ENCODE measurements at regions not wholly inside any gene's neighbourhood (a gene's known extent, or its start where the extent isn't known, plus 50 kb on each side); places are given as distances from the start of the nearest gene placed in this dataset.

DNA sequence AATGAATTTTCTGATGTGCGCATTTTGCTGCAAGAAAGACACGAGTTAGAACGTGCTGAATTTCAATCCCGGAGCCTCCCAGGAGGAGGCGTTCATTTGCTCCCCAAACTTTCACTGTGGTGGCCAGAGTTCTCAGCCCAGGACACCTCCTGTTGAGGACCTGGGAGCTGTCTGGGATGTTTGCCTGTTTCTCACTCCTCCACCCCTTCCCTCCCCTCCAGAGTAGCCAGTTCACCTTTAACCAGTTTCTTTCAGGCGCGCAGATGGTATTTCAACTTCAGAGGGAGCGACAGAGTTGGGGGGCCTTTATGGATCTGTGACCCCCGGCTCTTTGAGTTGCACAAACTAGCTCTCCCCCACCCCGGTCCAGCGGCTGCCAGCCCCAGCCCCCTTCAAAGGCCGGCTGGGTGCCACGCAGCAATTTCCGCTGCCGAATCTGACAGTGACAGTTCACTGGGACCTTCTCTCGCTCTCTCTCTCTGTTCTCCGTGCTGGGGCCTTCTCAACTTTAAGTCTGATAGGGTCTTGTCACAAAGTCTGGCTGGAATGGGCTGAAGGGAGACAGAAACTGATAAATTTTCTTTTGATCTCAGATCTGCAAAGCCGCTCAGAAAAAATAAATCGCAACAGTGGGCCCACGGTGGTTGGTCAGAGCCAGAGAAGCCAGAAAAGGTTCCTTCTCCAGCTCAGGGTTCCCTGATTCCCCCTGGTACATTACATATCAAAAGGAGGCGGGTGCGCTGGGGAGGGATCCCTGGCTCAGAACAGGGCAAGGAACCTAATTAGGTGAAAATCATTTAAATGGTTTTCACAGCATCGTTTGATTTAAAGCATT, 100.0 kb upstream of the STX18 start:
- H3K4me3 ChIP-seq (ENCODE audit: low read depth, low read length) = no peak overlapping the region

DNA sequence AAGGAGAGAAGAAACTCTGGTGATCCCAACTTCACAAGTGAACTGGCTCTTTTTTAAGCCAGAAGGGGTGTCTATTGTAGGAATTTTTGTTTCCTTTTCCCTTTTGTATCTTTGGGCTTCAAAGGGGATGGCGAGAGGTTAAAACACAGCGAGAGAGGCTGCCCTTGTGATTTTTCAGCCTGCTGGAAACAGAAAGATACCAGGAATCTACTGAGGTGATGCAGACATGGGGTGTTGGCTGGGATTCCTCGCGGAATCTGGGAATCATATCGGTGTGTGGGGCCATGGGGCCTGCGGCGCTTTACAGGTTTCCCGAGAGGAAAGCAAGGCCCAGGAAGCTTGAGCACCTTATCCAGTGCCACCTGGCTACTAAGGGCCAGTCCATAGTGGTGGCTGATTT, 99.4 kb upstream of the STX18 start:
- H3K4me3 ChIP-seq (ENCODE audit: low read depth, low read length) = no peak overlapping the region

DNA sequence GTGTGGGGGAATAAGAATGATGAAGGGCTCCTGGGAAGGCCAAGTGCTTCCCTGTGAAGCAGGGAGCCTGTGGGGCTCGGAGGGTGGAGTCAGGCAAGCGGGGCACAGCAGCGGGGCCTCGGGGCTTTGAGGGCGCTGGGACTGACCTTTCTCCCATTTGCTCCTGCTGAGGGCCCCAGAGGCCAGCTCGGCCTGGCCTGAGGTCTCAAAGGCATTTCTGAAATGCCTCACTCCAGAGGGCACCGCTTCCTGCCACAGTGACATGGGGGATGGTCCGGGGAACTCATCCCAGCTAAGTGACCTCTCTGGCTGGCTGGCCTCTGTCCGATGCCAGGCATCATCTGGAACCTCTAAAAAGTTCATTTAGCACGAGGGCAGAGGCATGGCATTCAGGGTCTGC, 98.8 kb upstream of the STX18 start:
- no peak overlapping the region for H3K4me3 ChIP-seq (ENCODE audit: low read depth, low read length)

DNA sequence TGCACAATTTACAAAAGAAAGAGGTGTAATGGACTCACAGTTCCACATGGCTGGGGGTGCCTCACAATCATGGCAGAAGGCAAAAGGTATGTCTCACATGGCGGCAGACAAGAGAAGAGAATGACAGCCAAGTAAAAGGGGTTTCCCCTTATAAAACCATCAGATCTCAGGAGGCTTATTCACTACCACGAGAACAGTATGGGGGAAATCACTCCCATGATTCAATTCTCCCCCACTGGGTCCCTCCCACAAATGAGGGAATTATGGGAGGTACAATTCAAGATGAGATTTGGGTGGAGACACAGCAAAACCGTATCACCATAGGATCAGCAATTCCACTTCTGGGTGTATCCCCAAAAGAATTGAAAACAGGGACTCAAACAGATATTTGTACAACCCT, 97.5 kb upstream of the STX18 start:
- no peak overlapping the region for H3K4me3 ChIP-seq (ENCODE audit: low read depth, low read length)

DNA sequence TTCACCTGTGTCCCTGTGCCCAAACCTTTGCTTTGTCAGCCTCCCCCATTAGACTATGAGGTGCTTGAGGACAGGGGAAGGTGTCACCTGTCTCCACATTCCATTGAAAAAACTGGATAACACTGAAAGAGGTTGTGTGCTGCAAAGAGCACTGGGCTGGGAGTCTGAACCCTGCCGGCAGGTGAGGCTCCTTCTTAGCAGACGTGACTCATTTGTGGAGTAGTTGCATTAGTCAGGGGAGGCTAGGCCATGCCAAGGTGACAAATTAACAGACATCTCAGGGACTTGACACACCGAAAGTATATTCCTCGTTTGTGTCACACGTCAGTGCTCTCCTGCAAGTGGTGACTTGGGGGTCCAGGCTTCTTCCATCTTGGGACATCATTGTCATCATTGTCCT, 95.9 kb upstream of the STX18 start:
- H3K4me3 ChIP-seq (ENCODE audit: low read depth, low read length) = no peak overlapping the region

DNA sequence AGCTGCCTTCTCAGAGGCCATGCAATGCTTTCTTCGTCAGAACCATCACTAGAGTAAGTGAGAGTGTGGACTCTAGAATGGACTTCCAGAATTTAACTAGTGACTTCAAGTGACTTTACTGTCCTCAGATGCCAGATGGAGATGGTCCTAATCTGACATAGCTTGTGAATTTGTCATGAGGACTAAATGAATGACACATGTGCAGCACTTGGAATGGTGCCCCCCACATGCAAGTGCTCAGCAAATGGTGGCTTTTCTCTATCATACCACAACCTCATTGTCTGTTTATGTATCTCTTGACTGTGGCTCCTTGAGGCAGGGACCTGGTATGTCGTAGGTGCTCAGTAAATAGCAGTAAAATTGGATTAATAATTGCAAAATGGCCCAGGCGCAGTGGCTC, 91.6 kb upstream of the STX18 start:
- H3K4me3 ChIP-seq (ENCODE audit: low read depth, low read length) = no peak overlapping the region

DNA sequence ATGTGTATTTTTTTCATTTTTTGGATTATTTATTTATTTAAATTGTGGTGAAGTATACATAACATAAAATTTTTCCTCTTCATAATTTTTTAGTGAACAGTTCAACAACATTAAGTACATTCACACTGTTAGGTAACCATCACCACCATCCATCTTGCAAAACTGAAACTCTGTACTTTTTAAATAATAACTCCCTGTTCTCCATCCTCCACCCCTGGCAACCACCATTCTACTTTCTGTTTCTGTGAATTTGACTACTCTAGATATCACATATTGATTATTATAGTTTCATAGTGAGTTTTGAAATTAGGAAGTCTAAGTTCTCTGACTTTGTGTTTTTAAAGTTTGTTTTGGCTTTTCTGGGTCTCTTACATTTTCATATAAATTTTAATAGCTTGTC, 89.3 kb upstream of the STX18 start:
- no peak overlapping the region for H3K4me3 ChIP-seq (ENCODE audit: low read depth, low read length)

DNA sequence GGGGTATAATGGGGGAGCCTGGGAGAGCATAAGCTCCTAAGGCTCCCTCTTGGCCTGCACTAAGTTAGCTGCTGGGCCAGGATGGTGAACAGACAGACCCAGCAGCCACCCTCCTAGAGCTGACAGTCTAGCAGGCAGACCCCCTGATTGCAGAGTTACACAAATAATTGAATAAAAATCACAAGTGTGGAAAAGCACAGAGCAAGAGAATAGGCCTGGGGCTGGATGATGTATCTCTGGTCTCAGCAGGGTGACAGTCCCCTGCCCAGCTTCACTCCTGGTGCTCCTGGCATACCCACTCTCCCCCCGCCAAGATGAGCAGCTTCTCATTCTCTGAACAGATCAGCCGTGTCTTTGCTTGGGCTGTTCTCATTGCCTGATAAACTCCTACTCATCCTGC, 86.1 kb upstream of the STX18 start:
- H3K4me3 ChIP-seq (ENCODE audit: low read depth, low read length) = no peak overlapping the region

DNA sequence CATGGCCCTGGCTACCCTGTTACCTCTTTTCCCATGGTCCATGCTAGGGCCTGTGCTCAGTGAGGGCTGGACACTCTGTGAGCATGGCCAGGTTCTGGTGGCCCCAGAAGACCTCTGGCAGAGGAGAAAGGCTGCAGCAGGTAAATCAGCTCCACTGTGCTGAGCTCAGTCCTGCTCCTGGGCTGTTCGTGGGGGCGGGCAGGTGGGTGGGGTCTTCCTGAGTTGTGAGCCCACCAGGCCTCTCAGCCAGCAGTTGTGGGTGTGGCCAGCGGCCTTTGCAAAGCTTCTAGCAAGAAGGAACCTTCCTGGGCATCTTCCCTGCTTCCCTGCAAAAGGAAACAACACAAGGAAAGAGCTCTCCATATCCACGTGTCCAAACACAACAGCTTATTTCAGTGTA, 85.3 kb upstream of the STX18 start:
- no peak overlapping the region for H3K4me3 ChIP-seq (ENCODE audit: low read depth, low read length)

DNA sequence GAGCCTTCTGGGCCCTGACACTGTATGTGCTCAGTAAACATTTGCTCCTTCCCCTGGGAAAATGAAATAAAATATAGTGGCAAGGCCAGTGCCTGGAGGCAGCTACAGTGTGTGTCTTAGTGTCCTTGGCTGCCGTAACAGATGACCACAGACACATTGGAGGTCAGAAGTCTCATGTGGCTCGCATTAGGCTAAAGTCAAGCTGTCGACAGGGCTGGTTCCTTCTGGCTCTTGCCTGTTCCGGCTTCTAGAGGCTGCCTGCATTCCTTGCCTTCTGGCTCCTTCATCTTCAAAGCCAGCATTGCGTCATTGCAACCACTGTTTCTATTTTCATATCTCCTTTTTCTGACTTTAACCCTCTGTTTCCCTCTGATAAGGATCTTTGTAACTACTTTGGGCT, 83.6 kb upstream of the STX18 start:
- H3K4me3 ChIP-seq (ENCODE audit: low read depth, low read length) = no peak overlapping the region

DNA sequence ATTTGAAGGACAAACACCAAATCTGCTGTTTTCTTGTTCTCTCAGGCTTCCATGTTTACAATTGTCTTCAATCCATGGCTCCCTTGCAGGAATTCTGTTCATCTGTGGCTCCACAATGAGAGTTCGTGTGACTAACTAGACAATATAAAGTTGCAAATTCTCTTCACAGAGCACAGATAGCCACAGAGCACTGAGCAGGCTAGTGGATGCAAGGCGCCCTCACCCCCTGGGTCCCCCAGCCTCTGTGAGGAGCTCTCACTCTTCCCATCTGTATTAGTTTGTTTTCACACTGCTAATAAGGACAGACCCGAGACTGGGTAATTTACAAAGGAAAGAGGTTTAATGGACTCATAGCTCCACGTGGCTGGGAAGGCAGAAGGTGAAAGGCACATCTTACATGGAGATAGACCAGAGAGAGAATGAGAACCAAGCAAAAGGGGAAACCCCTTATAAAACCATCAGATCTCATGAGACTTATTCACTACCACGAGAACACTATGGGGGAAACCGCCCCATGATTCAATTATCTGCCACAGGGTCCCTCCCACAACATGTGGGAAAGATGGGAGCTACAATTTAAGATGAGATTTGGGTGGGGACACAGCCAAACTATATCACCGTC, 82.5 kb upstream of the STX18 start:
- H3K4me3 ChIP-seq (ENCODE audit: low read depth, low read length) = no peak overlapping the region

DNA sequence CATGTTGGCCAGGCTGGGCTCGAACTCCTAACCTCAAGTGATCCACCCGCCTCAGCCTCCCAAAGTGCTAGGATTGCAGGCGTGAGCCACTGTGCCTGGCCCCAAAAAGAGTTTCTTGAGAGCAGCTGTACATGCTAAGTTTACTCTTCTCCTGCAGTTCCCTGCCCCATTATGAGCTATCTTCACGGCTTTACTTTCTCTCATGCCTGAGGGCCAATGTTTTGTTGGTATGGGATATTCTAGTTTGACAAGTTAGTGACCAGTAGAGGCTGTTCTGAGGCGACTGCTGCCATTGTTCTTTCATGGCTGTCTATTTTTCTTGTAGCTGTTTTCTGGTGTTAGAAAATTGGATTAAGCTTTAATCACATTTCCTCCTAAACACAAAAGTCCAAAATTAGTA, 78.0 kb upstream of the STX18 start:
- H3K4me3 ChIP-seq (ENCODE audit: low read depth, low read length) = no peak overlapping the region

DNA sequence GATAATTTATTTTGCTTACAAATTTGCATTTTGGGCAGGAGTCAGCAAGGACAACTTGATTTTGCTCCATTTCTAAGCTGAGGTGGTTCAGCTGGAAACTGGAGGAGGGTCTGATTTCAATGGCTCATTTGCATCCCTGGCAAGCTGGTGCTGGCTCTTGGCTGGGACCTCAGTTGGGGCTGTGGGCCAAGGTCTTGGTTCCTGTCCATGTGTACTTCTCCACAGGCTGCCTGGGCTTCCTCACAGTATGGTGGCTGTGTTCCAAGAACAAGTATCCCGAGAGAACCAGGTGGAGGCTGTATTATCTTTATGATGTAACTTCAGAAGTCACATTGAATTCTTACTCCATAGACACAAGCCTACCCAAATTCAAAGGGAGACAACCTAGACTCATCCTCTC, 77.0 kb upstream of the STX18 start:
- H3K4me3 ChIP-seq (ENCODE audit: low read depth, low read length) = no peak overlapping the region

DNA sequence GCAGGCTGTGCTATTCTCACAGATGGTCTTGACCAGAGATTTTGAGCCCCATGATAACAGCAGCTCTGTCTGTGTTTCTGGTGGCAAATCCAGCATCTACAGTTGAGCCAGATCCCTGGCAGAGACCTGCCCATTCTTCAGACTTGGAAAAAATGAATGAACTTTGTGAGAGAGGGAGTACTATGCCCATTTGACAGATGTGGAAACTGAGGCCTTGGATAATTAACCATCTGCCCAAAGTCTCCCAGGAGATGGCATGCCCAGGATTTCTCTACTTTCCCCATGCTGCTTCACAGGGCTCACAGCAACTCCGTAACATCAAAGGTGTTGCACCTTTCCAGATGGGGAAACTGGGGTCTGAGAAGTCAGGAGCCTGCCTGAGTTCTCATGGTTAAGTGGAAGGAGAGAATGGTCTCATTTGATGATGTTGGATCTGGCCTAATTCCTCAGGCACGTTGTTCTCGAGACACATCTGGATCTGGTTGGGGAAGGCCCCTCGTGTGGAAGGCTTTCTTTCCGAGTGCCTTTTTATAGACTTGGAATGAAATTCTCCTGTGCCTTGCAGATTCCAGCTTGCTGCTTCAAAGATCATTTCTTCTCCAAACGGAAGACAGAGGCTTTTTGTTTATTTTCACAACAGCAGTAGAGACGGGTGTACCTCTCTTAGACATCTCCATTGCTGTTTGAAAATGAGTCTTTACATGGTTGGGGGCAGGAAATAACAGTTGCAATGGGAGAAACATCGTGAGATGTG, 73.3 kb upstream of the STX18 start:
- no peak overlapping the region for H3K4me3 ChIP-seq (ENCODE audit: low read depth, low read length)

DNA sequence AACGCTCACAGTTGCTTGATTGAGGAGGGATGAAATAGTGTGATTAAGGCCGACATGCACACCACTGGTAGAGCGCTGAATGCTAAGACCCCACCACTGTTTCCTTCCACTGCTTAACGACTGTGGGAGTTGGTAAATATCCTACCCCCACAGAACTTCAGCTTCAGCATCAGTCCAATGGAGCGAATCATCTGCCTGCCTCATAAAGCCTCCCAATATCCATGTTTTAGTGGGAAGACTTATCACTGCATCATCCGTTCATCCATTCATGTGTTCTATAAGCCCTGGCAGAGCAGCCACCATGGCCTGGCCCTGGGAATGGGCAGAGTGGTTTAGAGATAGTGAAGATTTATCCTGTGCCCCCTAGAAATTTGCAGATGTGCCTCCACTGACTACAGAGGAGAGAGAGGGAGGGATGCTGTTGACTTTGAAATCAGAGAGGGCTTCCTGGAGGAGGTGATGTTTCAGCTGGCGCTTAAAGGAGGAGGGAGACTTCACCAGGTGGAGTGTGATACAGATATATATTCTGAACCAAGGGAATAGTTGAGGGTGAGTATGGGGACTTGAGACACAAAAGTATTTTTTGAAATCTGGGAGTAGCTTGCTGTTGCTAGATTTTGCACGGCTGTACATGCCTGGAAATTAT, 71.9 kb upstream of the STX18 start:
- no peak overlapping the region for H3K4me3 ChIP-seq (ENCODE audit: low read depth, low read length)

DNA sequence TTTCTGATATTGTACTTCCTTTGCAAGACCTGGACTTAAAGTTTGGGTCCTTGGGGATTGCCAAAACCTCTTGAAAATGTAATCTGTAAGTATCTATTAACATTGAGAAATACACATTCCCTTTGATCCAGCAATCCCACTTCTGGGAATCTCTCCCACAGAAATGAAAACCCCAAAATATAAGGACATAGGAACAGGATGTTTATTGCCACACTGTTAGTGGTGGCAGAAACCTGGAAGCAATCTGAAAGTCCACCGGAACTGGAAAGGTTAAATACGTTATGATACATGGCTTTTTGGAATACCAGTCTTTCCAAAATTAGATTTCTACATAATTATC, 71.2 kb upstream of the STX18 start:
- no peak overlapping the region for H3K4me3 ChIP-seq (ENCODE audit: low read depth, low read length)

DNA sequence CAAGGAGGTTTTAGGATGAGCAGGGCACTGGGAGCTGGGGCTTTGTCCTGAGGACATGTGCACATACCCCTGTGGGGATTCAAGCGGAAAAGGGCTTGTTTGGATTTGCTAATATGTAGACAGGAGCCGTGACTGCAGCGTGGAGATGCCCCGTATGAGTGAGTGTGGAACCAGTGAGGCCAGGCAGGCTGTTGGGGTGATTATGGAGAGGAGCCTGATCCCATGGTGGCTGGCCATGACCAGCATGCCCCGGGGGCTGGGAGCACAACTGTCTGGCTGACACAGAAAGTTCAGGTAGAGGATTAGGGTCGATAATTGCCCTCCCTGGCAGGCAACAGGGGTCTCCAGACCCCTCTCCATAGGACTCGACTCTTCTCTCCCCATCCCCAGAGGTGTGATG, 68.8 kb upstream of the STX18 start:
- no peak overlapping the region for H3K4me3 ChIP-seq (ENCODE audit: low read depth, low read length)

DNA sequence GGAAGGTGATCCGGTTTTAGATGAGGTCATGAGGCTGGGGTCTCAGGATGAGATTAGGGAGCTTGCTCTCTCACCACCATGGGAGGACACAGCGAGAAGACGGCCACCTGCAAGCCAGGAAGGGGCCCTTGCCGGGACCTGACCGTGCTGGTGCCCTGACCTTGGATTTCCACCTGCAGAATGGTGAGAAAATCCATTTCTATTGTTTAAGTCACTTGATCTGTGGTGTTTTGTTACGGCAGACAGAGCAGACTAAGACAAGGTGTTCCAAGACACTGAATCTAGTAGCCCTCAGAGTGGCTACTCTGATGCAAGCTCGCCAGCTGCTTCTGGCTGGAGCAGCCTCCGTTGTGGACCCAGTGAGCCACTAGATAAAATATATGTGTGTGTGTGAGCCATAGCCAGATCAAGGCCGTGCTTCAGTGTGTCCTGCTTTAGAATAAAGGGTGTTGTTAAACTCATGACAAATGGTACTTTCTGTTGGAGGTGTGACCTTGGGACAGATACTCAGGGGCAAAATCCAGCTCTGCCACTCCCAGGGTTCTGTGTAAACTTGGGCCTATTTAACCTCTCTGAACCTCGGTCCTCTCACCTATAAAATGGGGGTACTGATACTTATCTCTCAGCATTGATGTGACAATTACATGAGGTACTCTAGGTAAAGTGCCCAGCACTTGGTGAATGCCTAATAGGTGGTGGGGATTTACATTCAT, 67.9 kb upstream of the STX18 start:
- H3K4me3 ChIP-seq (ENCODE audit: low read depth, low read length) = no peak overlapping the region

DNA sequence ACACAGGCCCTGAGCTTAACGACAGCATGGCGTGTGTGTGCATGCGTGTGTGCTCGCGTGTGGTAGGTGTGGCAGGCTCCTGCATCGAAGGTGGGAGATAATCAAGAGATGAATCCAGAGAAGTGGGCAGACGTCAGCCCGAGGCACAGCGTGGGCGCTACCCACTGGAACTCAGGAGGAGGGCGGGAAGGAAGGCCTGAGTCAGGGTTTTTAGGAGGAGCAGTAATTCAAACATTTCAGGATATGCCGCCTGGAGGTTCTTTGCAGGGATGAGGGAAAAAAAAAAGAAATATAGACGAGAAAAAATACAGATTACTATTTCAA, 66.3 kb upstream of the STX18 start:
- no peak overlapping the region for H3K4me3 ChIP-seq (ENCODE audit: low read depth, low read length)

DNA sequence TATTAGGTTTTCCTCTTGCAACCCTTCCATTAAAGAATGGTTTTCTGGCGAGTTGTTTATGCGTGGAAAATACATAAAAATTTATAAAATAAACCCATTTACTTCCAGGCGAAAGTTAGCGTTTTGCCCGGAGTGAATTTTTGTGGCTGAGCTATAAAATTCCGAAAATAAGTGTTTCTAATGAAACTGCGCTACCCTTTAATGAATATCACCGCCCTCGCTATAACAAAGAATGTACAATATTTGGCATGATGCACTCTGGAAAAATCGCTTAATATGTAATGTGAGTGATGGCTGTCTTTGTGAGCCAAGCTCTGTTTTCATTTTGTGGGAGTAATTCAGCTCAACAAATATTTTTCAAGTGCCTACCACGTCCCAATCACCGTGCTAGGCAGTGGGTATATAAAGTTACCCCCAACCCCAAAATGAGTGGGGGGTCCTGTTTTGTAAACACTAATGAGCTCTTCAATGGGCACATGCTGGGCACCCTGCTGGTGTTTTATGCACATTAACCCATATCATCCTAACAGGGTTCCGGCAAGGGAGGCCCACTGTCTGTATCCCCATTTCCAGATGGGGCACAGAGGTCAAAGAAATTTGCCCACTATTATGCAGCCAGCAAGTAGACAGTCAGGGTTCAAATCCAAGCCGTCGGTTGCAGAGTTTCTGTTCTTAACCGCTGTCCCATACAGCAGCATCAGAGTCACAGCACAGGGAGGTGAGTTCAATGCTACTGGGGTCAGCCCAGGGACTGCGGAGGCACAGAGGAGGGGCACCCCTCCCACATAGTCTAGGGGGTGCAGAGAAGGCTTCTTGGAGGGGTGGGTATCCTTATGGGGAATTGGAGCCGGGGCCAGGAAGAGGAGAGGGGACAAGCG, 65.7 kb upstream of the STX18 start:
- no peak overlapping the region for H3K4me3 ChIP-seq (ENCODE audit: low read depth, low read length)
